ENCODE measurements at regions not wholly inside any gene's neighbourhood (a gene's known extent, or its start where the extent isn't known, plus 50 kb on each side); places are given as distances from the start of the nearest gene placed in this dataset.

GRCh38 chr2:166651991-166652390 lies 157.9 kb upstream of the SCN7A start:
- TF ChIP-seq POLR2AphosphoS5 (IDR thresholded peaks at IDR 0.05; ENCODE audit: low read depth, low read length) (no peak), SIN3A (IDR thresholded peaks at IDR 0.05; ENCODE audit: borderline replicate concordance, low read depth, low read length) (no peak), JUND (IDR thresholded peaks at IDR 0.05) (no peak), CTCF (IDR thresholded peaks at IDR 0.05) (no peak), TAF1 (IDR thresholded peaks at IDR 0.05; ENCODE audit: borderline replicate concordance, low read depth, low read length) (no peak), EP300 (IDR thresholded peaks at IDR 0.05; ENCODE audit: borderline replicate concordance in 1 of 2, low read depth in 1 of 2, low read length in 1 of 2) (no peak), RFX5 (IDR thresholded peaks at IDR 0.05; ENCODE audit: low read length) (no peak), EZH2phosphoT487 (IDR thresholded peaks at IDR 0.05; ENCODE audit: borderline replicate concordance, low read depth) (no peak), GABPA (IDR thresholded peaks at IDR 0.05; ENCODE audit: low read depth) (no peak)

Measured in SK-N-SH (cell line).